HG03521 (cell line): ENCODE measurements at regions not wholly inside any gene's neighbourhood (a gene's known extent, or its start where the extent isn't known, plus 50 kb on each side); places are given as distances from the start of the nearest gene placed in this dataset.

Source experiments
- ATAC-seq: cut with Tn5 transposase; IDR thresholded peaks from one replicate; pipeline ENCODE4 v1.9.1; 2021; ENCODE audit warnings: mild to moderate bottlenecking, moderate library complexity; ENCODE audit not compliant: unreplicated experiment

- ATAC-seq, result no peak
Observed at GRCh38 chr2:226623587-226624368, 175.8 kb downstream of the IRS1 start.

GRCh38 chr2:226622484-226622883 is 177.1 kb downstream of the IRS1 start:
- no peak for ATAC-seq

- no peak for ATAC-seq
Observed at GRCh38 chr2:226620176-226620575, 179.4 kb downstream of the IRS1 start.

GRCh38 chr2:226619707-226620106 is 179.9 kb downstream of the IRS1 start:
- ATAC-seq, result no peak

- ATAC-seq, result no peak
Observed at GRCh38 chr2:226618875-226619605, 180.6 kb downstream of the IRS1 start.

- ATAC-seq, result no peak
Observed at GRCh38 chr2:226618544-226618874, 181.1 kb downstream of the IRS1 start.

GRCh38 chr2:226615891-226616290 is 183.7 kb downstream of the IRS1 start:
- ATAC-seq, result no peak

GRCh38 chr2:226611944-226612318 is 187.7 kb downstream of the IRS1 start:
- ATAC-seq, result no peak

GRCh38 chr2:226611196-226611943 is 188.2 kb downstream of the IRS1 start:
- no peak for ATAC-seq

GRCh38 chr2:226609366-226609765 is 190.3 kb downstream of the IRS1 start:
- ATAC-seq, result no peak

GRCh38 chr2:226608451-226608850 is 191.2 kb downstream of the IRS1 start:
- no peak for ATAC-seq

GRCh38 chr2:226607379-226607778 is 192.2 kb downstream of the IRS1 start:
- ATAC-seq, result no peak

GRCh38 chr2:226605642-226606041 is 194.0 kb downstream of the IRS1 start:
- ATAC-seq, result no peak

- ATAC-seq, result no peak
Observed at GRCh38 chr2:226603606-226604005, 196.0 kb downstream of the IRS1 start.

- ATAC-seq, result no peak
Observed at GRCh38 chr2:226601881-226602662, 197.5 kb downstream of the IRS1 start.

- ATAC-seq, result no peak
Observed at GRCh38 chr2:226600802-226601201, 198.8 kb downstream of the IRS1 start.

- ATAC-seq, result no peak
Observed at GRCh38 chr2:226600184-226600583, 199.4 kb downstream of the IRS1 start.

- no peak for ATAC-seq
Observed at GRCh38 chr2:226589043-226589442, 210.6 kb downstream of the IRS1 start.

GRCh38 chr2:226585130-226585561 is 214.5 kb downstream of the IRS1 start:
- ATAC-seq, result no peak

GRCh38 chr2:226584518-226585055 is 215.0 kb downstream of the IRS1 start:
- no peak for ATAC-seq

- ATAC-seq, result no peak
Observed at GRCh38 chr2:226583715-226584114, 215.9 kb downstream of the IRS1 start.
